ENCODE measurements at regions not wholly inside any gene's neighbourhood (a gene's known extent, or its start where the extent isn't known, plus 50 kb on each side); places are given as distances from the start of the nearest gene placed in this dataset.

DNA sequence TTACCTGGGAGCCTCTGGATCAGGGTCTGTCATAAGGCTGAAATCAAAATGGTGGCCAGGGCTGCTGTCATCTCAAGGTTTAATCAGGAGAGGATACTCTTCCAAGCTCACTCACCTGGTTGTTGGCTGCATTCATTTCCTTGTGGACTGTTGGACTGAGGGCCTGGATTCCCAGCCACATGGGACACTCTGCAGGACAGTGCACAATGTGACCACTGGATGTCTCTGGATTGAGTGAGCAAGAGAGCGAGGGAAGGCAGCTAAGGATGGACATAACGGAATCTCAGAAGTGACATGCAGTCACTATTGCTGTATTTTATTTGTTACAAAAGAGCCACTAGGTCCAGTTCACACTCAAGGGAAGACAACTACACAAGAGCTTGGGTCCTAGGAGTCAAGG, 229.1 kb downstream of the S1PR1 start:
- no peak for TF ChIP-seq POLR2A (IDR thresholded peaks at IDR 0.05)
- TF ChIP-seq, protein P1, sequence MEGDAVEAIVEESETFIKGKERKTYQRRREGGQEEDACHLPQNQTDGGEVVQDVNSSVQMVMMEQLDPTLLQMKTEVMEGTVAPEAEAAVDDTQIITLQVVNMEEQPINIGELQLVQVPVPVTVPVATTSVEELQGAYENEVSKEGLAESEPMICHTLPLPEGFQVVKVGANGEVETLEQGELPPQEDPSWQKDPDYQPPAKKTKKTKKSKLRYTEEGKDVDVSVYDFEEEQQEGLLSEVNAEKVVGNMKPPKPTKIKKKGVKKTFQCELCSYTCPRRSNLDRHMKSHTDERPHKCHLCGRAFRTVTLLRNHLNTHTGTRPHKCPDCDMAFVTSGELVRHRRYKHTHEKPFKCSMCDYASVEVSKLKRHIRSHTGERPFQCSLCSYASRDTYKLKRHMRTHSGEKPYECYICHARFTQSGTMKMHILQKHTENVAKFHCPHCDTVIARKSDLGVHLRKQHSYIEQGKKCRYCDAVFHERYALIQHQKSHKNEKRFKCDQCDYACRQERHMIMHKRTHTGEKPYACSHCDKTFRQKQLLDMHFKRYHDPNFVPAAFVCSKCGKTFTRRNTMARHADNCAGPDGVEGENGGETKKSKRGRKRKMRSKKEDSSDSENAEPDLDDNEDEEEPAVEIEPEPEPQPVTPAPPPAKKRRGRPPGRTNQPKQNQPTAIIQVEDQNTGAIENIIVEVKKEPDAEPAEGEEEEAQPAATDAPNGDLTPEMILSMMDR (IDR thresholded peaks at IDR 0.05): no peak
- TF ChIP-seq EP300 (IDR thresholded peaks at IDR 0.05): no peak
- no peak for TF ChIP-seq POLR2AphosphoS5 (IDR thresholded peaks at IDR 0.05)
- no peaks in the 10 kb centered on the region for H3K27me3 ChIP-seq
- intact Hi-C loops (cut with DNase I; ENCODE audit: low total_unique reads): no loop called here
- H3K27ac ChIP-seq: no peak overlapping the region
- peaks cover 0 to 6% (median 0%) of the 10 kb centered on the region in 4 donors for H3K9me3 ChIP-seq
- H3K4me3 ChIP-seq: no peak overlapping the region
- H3K36me3 ChIP-seq: no peaks in the 10 kb centered on the region
- no peaks in the 10 kb centered on the region for H3K4me1 ChIP-seq
- WGBS, 5 donors: 94 to 100% (median 98%) methylated on average over 2 of the region's 2 CpGs
- DNase-seq: no peak

DNA sequence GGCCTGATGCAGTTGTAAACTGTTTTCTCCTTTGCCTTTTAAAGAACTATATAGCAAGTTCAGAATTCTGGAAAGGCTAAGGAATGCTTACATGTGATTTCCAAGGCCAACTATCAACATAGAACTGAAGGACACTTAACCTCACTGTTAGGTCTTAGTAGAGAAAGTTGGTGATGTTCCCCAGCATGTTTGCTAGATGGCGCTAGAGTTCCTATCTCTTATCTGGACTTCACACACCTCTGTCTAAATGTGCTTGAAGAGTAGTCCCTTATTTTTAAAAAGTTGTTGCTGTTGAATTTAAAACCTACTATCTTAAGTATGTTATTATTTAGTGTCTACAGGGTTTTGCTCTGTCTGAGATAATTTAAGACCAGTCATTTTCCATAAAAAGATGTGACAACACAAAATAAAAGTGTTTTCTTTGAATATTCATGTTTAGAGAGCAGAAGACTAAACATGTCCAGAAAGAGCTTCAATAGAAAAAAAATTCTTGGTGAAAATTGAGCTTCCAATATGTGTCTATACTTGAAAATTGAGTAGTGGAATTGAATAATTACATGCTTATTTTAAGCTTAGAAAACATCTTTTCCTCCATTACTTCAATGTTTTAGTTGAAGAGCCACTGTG, 237.3 kb downstream of the S1PR1 start:
- Histone ChIP-seq H3K27me3 (no peaks in the 10 kb centered on the region), H3K36me3 (no peaks in the 10 kb centered on the region), H3K4me3 (no peak overlapping the region), H3K9me3 (peaks cover 4 to 16% (median 10%) of the 10 kb centered on the region in 4 donors), H3K4me1 (no peaks in the 10 kb centered on the region), H3K27ac (no peak overlapping the region)
- WGBS, 5 donors: 0 to 5% (median 0%) methylated on average over 1 of the region's 1 CpG
- DNase-seq: peak in 1 of 2 donors; percentile 35
- intact Hi-C loops (cut with DNase I; ENCODE audit: low total_unique reads): no loop called here
- TF ChIP-seq EP300 (IDR thresholded peaks at IDR 0.05) (no peak), POLR2A (IDR thresholded peaks at IDR 0.05) (no peak), POLR2AphosphoS5 (IDR thresholded peaks at IDR 0.05) (no peak)
- TF ChIP-seq, protein P1 (IDR thresholded peaks at IDR 0.05): no peak

DNA sequence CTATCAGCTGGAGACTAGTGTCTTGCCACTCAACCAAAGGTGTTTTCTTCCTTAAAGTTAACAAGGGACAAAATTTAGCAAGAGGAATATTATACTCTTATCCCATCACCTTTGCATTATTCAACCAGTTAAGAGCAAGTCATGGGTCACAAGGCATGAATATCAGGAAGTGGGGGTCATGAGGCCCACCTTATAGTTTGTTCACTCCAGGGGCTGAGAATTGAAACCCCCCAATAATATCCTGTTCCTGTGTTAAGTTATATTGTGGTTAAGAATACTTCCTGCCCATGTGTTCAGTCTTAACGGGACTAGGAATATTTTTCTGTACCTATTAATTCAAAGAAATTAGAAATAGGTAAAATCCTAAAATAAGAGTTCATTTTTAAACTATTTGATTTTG, 239.7 kb downstream of the S1PR1 start:
- 52 to 80% (median 68%) methylated on average over 1 of the region's 1 CpG for WGBS, 5 donors

DNA sequence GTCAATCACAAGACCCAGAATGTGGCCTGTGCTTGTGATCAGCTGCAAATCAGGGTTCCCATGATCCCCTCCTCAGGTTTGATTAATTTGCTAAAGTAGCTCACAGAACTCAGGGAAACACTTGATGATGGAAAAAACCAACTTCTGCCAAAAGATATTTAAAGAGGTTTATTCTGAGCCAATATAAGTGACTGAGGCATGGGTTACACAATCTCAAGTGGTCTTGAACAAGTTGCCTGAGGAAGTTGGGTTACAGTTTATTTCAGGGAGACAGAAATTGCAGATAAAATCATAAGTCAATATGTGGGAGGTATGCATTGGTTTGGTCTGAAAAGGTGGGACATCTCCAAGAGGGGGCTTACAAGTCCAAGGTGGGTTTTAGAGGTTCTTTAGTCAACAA, 243.1 kb downstream of the S1PR1 start:
- Histone ChIP-seq H3K9me3 (no peaks in the 10 kb centered on the region), H3K36me3 (no peaks in the 10 kb centered on the region), H3K4me3 (no peak overlapping the region), H3K27ac (no peak overlapping the region), H3K27me3 (no peaks in the 10 kb centered on the region), H3K4me1 (peaks cover 0 to 4% (median 0%) of the 10 kb centered on the region in 4 donors)
- TF ChIP-seq, protein P1 (IDR thresholded peaks at IDR 0.05): no peak
- TF ChIP-seq POLR2AphosphoS5 (IDR thresholded peaks at IDR 0.05) (no peak), POLR2A (IDR thresholded peaks at IDR 0.05) (no peak), EP300 (IDR thresholded peaks at IDR 0.05) (no peak)
- intact Hi-C loops (cut with DNase I; ENCODE audit: low total_unique reads): no loop called here
- no peak for DNase-seq

More for the DNA sequence above, 239.7 kb downstream of the S1PR1 start:
- no peak overlapping the region for H3K4me3 ChIP-seq
- DNase-seq: no peak
- no peak for TF ChIP-seq POLR2AphosphoS5 (IDR thresholded peaks at IDR 0.05)
- peaks cover 4 to 16% (median 10%) of the 10 kb centered on the region in 4 donors for H3K9me3 ChIP-seq
- intact Hi-C loops (cut with DNase I; ENCODE audit: low total_unique reads): no loop called here
- H3K4me1 ChIP-seq: no peaks in the 10 kb centered on the region
- H3K36me3 ChIP-seq: no peaks in the 10 kb centered on the region
- no peaks in the 10 kb centered on the region for H3K27me3 ChIP-seq
- no peak overlapping the region for H3K27ac ChIP-seq

DNA sequence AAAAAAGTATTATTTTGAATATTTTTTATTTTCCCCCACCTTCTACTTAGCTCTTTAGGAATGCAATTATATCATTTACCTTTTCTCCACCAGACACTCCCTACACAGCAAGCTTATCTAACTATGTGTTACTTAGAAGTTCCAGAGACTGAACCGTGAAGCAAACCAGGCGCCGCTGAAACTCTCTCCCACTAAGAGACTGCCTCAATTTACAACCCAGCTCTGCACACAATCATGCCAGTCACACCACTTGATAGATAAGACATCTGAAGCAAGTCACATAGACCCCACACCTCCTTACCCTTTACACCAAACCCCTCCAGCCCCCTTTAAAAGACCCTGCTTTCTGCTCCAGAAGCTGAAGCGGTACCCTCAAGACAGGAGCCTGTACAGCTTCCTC, 245.5 kb downstream of the S1PR1 start:
- peaks cover 0 to 11% (median 0%) of the 10 kb centered on the region in 4 donors for H3K4me1 ChIP-seq
- TF ChIP-seq EP300 (IDR thresholded peaks at IDR 0.05) (no peak), POLR2A (IDR thresholded peaks at IDR 0.05) (no peak), POLR2AphosphoS5 (IDR thresholded peaks at IDR 0.05) (no peak)
- TF ChIP-seq, protein P1 (IDR thresholded peaks at IDR 0.05): no peak

More for the DNA sequence above, 245.5 kb downstream of the S1PR1 start:
- Histone ChIP-seq H3K4me3 (no peak overlapping the region), H3K36me3 (no peaks in the 10 kb centered on the region), H3K27ac (no peak overlapping the region), H3K9me3 (no peaks in the 10 kb centered on the region), H3K27me3 (no peaks in the 10 kb centered on the region)
- DNase-seq: no peak
- WGBS, 5 donors: 65 to 86% (median 67%) methylated on average over 4 of the region's 4 CpGs
- intact Hi-C loops (cut with DNase I; ENCODE audit: low total_unique reads): no loop called here
